ENCODE measurements at regions not wholly inside any gene's neighbourhood (a gene's known extent, or its start where the extent isn't known, plus 50 kb on each side); places are given as distances from the start of the nearest gene placed in this dataset.

DNA sequence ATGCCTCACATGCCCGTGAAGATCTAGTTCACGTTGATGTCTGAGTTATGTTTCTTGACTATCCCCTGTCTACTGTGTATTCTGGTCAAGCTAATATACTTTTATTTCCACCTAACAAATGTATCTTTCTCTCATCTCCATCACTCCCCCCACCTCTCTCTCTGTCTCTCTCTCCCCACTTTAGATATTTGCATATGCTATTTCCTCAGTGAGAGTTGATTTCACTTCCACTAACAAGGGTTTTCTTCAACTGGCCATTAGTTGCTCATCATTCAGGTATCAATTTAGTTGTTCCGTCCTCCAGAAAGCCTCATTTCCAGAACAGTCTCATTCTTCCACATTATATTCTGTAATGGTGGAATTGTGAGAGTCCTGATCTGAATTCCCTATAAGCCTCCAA, 1777.8 kb upstream of the TENM3 start:
- TF ChIP-seq, protein P1, sequence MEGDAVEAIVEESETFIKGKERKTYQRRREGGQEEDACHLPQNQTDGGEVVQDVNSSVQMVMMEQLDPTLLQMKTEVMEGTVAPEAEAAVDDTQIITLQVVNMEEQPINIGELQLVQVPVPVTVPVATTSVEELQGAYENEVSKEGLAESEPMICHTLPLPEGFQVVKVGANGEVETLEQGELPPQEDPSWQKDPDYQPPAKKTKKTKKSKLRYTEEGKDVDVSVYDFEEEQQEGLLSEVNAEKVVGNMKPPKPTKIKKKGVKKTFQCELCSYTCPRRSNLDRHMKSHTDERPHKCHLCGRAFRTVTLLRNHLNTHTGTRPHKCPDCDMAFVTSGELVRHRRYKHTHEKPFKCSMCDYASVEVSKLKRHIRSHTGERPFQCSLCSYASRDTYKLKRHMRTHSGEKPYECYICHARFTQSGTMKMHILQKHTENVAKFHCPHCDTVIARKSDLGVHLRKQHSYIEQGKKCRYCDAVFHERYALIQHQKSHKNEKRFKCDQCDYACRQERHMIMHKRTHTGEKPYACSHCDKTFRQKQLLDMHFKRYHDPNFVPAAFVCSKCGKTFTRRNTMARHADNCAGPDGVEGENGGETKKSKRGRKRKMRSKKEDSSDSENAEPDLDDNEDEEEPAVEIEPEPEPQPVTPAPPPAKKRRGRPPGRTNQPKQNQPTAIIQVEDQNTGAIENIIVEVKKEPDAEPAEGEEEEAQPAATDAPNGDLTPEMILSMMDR (conservative IDR thresholded peaks at IDR 0.05) = no peak
- no peak for TF ChIP-seq ZFX (IDR thresholded peaks at IDR 0.05)

Data from C4-2B (cell line).